ENCODE measurements at regions not wholly inside any gene's neighbourhood (a gene's known extent, or its start where the extent isn't known, plus 50 kb on each side); places are given as distances from the start of the nearest gene placed in this dataset.

GRCh38 chr9:107761307-107761706, 271.7 kb upstream of the KLF4 start:
- in situ Hi-C loops (cut with MboI; ENCODE audit: low sequenced_read_pairs), result no loop called here

- in situ Hi-C loops (cut with MboI; ENCODE audit: low sequenced_read_pairs), result no loop called here
Measured at GRCh38 chr9:107760469-107761242, 271.1 kb upstream of the KLF4 start.

- in situ Hi-C loops (cut with MboI; ENCODE audit: low sequenced_read_pairs), result no loop called here
Measured at GRCh38 chr9:107759823-107760166, 270.2 kb upstream of the KLF4 start.

GRCh38 chr9:107759009-107759822, 269.6 kb upstream of the KLF4 start:
- in situ Hi-C loops (cut with MboI; ENCODE audit: low sequenced_read_pairs), result no loop called here

- in situ Hi-C loops (cut with MboI; ENCODE audit: low sequenced_read_pairs), result no loop called here
Measured at GRCh38 chr9:107756091-107756490, 266.5 kb upstream of the KLF4 start.

- in situ Hi-C loops (cut with MboI; ENCODE audit: low sequenced_read_pairs), result no loop called here
Measured at GRCh38 chr9:107755246-107755645, 265.7 kb upstream of the KLF4 start.

- in situ Hi-C loops (cut with MboI; ENCODE audit: low sequenced_read_pairs), result no loop called here
Measured at GRCh38 chr9:107751567-107752210, 262.1 kb upstream of the KLF4 start.

GRCh38 chr9:107750741-107751566, 261.4 kb upstream of the KLF4 start:
- in situ Hi-C loops (cut with MboI; ENCODE audit: low sequenced_read_pairs), result no loop called here

GRCh38 chr9:107749787-107750444, 260.3 kb upstream of the KLF4 start:
- in situ Hi-C loops (cut with MboI; ENCODE audit: low sequenced_read_pairs), result no loop called here

- in situ Hi-C loops (cut with MboI; ENCODE audit: low sequenced_read_pairs), result no loop called here
Measured at GRCh38 chr9:107744873-107745272, 255.3 kb upstream of the KLF4 start.

GRCh38 chr9:107742531-107743309, 253.2 kb upstream of the KLF4 start:
- in situ Hi-C loops (cut with MboI; ENCODE audit: low sequenced_read_pairs), result no loop called here

- in situ Hi-C loops (cut with MboI; ENCODE audit: low sequenced_read_pairs), result no loop called here
Measured at GRCh38 chr9:107740088-107740980, 250.8 kb upstream of the KLF4 start.

- in situ Hi-C loops (cut with MboI; ENCODE audit: low sequenced_read_pairs), result no loop called here
Measured at GRCh38 chr9:107739601-107740082, 250.1 kb upstream of the KLF4 start.

GRCh38 chr9:107738789-107739188, 249.2 kb upstream of the KLF4 start:
- in situ Hi-C loops (cut with MboI; ENCODE audit: low sequenced_read_pairs), result no loop called here

- in situ Hi-C loops (cut with MboI; ENCODE audit: low sequenced_read_pairs), result no loop called here
Measured at GRCh38 chr9:107737987-107738743, 248.6 kb upstream of the KLF4 start.

- in situ Hi-C loops (cut with MboI; ENCODE audit: low sequenced_read_pairs), result no loop called here
Measured at GRCh38 chr9:107737610-107737986, 248.0 kb upstream of the KLF4 start.

GRCh38 chr9:107735821-107736220, 246.3 kb upstream of the KLF4 start:
- in situ Hi-C loops (cut with MboI; ENCODE audit: low sequenced_read_pairs), result no loop called here
